ENCODE measurements at regions not wholly inside any gene's neighbourhood (a gene's known extent, or its start where the extent isn't known, plus 50 kb on each side); places are given as distances from the start of the nearest gene placed in this dataset.

DNA sequence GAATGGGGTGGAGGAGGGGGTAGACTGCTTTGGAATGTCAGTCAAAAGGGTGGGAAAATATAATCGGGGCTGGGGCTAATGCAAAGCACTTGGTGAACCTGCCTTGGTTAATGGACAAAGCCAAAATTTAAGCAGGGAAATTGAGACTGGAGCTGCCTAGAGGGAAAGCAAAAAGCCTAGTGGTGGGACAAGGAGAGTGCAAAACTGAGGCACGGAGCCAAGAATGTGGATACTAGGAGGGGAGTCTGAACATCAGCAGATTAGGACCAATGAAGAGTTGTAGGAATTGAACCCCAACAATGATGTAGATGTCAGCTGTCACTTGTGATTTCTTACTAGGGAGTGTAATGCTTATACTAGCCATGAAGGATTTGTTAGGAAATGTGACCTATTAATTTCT lies 195.9 kb downstream of the MDFIC start:
- TF ChIP-seq, protein P1, sequence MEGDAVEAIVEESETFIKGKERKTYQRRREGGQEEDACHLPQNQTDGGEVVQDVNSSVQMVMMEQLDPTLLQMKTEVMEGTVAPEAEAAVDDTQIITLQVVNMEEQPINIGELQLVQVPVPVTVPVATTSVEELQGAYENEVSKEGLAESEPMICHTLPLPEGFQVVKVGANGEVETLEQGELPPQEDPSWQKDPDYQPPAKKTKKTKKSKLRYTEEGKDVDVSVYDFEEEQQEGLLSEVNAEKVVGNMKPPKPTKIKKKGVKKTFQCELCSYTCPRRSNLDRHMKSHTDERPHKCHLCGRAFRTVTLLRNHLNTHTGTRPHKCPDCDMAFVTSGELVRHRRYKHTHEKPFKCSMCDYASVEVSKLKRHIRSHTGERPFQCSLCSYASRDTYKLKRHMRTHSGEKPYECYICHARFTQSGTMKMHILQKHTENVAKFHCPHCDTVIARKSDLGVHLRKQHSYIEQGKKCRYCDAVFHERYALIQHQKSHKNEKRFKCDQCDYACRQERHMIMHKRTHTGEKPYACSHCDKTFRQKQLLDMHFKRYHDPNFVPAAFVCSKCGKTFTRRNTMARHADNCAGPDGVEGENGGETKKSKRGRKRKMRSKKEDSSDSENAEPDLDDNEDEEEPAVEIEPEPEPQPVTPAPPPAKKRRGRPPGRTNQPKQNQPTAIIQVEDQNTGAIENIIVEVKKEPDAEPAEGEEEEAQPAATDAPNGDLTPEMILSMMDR (IDR thresholded peaks at IDR 0.05; ENCODE audit: low read depth, low read length, poor library complexity, severe bottlenecking) = no peak
- no peak for TF ChIP-seq EZH2phosphoT487 (IDR thresholded peaks at IDR 0.05; ENCODE audit: borderline replicate concordance, low read length)
